Epithelial cell of prostate (primary cell): ENCODE measurements at regions not wholly inside any gene's neighbourhood (a gene's known extent, or its start where the extent isn't known, plus 50 kb on each side); places are given as distances from the start of the nearest gene placed in this dataset.
A peak's percentile ranks its signal among the peaks of the same experiment; 100 is the strongest.

ENCODE experiments used
- DNase-seq: peaks from one replicate; pipeline ENCODE4 v3.0.0-alpha.2; 2011; ENCODE audit warnings: low read depth, low spot score
- H3K27ac ChIP-seq: fragments of 450-650 bp; 2 replicates; pipeline ENCODE4 v1.5.1; 2017; ENCODE audit warnings: mild to moderate bottlenecking

DNA sequence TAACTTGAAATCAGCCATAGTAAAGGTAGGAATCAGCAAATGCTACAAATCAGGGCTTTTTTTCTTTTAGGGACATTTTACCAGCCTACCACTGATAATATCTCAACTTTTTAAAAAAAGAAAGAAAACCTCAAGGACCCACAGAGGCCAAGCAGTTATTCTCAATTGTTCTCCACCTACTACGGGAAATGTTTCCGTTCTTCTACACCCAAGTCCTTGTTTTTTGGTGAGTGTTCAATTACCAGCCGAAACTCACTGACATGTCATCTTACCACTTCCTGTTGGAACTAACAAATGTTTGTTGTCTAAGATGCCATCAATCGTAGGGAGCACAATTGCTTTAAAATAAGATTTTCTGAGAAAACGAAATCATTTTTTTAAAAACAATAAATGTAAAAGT lies 50.2 kb upstream of the CDK1 start:
- DNase-seq = no peak
- peak overlapping the region; percentile 68 for H3K27ac ChIP-seq

DNA sequence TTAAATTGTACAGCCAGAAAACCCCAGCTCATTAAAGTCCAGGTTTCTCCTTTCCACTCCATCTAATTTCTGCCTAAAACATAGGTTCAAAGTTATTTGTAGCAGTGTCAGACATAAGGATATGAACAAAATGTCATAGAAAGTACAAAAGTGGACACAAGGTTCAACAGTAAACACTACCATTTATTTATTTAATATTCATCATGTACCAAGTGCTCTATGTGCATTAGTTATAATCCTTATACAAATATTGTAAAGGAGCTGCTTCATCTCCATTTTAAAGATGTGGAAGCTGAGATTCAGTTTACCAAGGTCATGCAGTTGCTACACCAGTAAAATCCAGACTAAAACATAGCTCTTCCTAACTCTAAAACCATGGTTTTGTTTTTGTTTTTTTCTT lies 52.0 kb upstream of the CDK1 start:
- DNase-seq = no peak
- H3K27ac ChIP-seq = no peak overlapping the region

DNA sequence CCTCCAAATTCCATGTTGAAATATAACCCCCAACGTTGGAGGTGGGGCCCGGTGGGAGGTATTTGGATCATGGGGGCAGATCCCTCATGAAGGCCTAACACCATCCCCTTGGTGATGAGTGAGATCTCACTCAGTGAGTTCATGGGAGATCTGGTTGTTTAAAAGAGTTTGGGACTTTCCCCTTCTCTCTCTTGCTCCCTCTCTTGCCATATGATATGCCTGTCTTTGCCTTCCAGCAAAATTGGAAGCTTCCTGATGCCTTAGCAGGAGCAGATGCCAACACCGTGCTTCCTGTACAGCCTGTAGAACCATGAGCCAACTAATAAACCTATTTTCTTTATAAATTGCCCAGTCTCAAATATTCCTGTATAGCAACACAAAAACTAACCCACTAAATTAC lies 55.7 kb upstream of the CDK1 start:
- H3K27ac ChIP-seq = no peak overlapping the region
- no peak for DNase-seq

DNA sequence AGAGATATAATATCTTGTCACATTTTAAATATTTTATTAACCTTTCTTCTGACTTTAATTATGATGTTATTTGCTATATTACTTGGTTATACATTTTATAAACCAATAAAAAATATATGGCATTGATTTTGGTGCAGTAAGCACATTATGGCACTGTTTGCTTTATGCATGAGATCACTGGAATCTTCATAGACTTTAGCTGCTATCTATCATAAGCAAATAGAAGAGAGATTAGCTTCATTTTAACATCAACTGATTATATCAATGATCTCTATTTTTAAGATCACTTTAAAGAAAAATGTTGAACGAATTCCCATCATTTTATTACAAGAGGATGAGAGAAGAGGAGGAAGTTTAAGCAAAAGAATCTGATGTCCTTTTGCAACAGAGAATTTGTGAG lies 58.6 kb upstream of the CDK1 start:
- H3K27ac ChIP-seq = no peak overlapping the region
- DNase-seq = no peak

DNA sequence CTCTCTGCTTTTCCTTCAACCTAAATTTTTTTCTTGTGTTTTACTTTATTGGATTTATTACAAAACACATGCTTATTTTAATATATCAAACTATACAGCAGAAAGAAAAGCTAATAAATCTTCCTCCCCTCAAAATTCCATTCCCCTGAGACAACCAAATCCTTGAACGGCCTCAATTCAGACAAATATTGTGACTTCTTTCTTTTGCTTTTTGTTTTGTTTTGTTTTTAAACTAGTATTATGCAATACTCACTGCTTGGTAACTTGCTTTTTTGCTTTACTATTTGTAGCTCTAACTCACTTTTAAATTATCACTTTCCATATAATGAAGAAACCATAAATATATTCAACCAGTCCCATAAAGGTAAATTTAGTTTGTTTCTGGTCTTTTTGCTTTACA lies 59.4 kb upstream of the CDK1 start:
- no peak for DNase-seq
- H3K27ac ChIP-seq = no peak overlapping the region

DNA sequence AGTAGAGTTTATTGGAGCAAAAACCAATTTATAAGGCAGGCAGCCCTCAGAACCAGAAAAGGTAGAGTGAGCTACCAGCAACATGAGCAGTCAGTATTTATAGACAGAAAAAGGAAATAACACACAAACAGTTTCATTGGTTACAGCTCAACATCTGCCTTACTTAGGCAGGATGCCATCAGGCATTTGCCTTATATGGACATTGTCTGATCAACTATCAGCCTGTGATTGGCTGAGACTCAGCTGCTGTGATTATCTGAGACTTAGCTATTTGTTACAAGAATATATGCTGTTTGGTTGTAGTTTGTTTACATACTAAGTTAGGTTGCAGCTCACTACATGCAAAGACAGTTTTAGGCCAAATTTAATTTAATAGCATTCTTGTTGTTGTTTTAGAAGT lies 60.4 kb upstream of the CDK1 start:
- no peak overlapping the region for H3K27ac ChIP-seq
- no peak for DNase-seq

DNA sequence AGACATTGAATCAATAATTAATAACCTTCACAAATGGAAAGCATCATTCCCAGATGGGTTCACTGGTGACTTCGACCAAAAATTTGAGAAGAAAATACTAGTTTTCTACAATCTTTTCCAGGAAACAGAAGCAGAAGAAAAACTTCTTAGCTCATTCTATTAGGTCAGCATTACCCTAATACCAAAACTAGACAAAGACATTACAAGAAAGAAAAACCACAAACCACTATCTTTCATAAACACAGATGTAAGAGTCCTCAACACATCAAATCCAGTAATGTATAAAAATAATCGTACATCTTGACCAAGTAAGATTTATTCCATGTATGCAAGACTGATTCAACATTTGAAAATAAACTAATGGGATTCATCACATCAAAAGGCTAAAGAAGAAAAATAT lies 64.0 kb upstream of the CDK1 start:
- H3K27ac ChIP-seq = no peak overlapping the region
- no peak for DNase-seq

DNA sequence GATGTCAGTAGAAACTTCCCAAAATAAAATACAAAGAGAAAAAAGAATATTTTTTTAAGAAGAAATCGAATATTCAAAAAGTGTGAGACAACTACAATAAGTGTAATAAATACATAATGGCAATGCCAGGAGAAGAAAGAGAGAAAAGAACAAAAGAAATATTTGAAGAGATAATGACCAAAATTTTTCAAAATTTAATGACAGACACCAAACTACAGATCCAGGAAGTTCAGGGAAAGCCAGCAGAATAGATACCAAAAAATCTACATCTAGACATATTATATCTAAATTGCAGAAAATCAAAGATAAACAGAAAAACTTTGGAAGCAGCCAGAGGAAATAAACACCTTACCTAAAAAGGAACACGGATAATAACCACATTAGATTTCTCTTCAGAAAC lies 66.8 kb upstream of the CDK1 start:
- no peak for DNase-seq
- H3K27ac ChIP-seq = no peak overlapping the region

DNA sequence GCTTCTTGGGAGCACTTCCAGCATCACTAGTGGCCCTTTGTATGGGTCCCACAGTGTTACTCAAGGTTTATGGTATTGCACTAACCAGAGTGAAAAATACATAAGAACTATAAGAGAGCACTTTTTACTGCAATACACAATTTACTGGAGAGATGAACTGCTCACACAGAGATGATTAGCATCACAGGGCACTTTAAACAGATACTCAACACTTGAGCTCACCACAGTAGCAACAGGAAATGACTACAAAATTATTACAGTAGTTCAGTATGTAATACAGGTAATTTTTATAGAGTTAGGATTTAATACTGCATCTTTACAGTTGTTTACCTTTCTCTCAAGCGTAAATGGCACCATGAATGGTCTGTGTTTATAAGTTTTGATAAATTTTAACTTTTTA lies 68.2 kb upstream of the CDK1 start:
- DNase-seq = no peak
- no peak overlapping the region for H3K27ac ChIP-seq

DNA sequence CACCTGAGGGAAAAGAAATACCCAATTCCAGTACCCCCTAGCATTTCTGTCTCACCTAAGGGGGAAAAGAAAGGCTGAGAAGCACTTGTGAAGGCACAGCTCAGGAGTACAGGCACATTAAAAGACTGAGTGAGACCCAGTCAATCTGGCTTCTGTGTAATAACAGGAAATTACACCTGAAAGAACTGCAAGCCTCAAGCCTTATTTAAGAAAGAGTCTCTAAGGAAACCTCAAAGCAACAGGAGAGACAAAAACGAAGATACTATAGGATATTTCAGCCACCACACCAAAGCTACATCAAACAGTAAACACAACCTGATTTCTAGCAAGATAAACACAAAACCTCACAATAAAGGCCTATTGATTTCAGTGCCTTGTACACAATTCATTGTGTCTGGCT lies 69.6 kb upstream of the CDK1 start:
- no peak for DNase-seq
- H3K27ac ChIP-seq = no peak overlapping the region

DNA sequence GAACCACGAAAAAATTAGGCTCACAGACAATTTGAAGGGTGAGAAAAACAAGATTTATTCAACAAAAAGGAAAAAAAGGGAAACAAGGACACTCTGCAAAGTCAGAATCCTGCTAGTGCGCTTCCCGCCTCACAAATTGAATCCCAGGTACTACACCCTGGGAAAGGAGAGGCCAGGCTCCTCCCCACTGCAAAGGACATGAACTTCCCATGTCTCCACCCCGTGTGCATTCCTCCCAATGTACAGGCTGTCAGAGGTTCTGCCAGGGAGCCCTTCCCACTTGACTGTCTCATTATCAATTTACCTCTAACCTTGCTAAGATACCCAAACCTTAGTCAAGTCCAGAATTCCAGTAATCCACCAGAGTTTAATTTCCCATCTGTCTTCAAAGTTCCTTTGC lies 70.4 kb upstream of the CDK1 start:
- no peak for DNase-seq
- H3K27ac ChIP-seq = no peak overlapping the region

DNA sequence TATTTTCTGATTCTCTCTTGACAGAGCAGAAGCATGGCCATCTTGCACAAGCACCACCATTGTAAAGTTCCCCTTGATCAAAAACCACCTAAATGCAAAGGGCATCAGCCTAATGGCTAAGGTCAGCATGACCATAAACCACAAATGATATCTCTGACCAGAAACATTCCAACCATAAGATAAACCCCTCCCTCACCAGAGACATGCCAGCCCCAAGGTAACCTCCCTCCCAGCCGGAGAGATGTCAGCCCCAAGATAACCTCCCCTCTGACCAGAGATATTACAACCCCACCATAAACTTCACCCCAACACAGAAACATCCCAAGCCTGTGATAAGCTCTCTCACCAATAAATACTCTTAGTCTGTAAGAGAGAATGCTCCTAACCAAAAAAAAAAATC lies 72.1 kb upstream of the CDK1 start:
- DNase-seq = no peak
- no peak overlapping the region for H3K27ac ChIP-seq

DNA sequence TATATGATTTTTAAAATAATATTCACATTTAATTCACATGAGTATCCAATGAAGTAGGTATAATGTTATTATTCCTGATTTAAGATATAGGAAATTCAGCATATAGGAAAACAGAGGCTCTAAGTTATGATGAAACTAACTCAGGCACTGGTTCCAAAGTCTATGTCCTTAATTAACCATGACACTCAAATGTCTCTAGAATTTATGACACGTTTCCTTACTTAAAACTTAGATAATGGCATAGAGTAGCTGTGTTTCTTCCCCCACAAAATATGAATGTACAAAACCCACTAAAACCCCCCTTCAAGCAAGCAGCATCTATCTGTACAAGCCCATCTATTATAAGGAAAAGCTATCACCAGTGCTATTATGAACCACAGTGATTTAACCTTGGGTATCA lies 72.9 kb upstream of the CDK1 start:
- DNase-seq = no peak
- no peak overlapping the region for H3K27ac ChIP-seq

DNA sequence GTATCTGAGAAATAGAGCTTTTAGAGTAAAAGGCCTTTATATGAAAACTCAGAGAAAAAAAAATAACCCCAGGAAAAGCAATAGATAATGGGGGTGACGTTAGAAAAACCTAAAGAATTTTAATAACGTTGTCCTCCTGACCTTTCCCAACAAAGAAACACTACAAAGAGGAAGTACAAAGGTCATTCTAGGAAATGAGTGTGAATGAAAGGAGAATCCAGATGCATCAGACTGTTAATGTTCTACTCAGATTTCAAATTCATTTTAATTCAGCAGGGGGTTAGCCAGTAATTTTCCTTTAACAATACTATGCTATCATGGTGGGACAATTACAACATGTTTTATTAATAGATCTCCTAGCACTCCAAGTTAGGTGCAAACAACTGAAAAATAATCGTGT lies 73.8 kb upstream of the CDK1 start:
- DNase-seq = no peak

DNA sequence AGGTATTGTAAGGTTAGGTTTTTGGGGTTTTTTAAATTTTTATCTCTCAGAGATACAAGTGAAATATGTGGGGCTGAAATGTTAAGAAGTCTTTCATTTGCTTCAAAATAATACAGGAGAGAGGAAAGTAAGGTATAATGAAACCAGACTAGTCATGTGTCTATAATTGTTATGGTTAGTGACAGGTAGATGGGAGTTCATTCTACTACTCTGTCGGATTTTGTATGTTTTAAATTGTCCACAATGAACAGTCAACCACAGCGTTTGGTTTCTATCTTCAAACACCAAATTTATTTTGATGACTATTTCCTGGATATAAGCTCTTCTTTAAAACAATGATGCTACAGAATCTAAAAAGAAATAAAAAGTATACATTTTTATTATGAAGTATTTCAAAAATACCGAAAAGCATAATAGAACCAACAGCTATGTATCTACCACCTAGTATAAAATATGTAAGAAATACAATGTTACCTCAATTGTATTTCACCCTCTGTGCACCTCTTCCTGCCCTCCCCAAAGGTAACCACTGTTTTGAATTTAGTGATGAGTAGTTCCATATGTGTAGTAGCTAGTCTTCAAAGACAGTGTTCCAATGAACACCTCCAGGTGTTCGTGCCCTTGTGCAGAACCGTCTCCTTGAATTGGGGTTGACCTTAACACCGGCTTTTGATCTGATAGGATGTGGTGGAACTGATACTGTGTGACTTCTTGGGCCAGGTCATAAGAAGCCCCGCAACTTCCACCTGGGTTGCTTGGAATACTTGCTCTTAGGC lies 74.8 kb upstream of the CDK1 start:
- DNase-seq = no peak

More for the DNA sequence above, 73.8 kb upstream of the CDK1 start:
- H3K27ac ChIP-seq = no peak overlapping the region

DNA sequence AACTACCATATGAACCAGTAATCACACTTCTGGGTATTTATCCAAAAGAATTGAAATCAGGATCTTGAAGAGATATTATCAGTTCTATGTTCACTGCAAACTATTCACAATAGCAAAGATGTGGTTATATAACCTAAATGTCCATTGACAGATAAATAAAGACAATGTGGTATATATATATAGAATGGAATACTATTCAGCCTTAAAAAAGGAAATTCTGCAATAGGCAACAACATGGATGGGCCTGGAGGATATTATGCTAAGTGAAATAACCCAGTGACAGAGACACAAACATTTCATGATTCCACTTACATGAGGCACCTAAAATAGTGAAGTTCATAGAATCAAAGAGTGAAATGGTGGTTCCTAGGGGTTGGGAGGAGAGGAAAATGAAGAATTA lies 90.6 kb upstream of the CDK1 start:
- no peak for DNase-seq
- no peak overlapping the region for H3K27ac ChIP-seq

More for the DNA sequence above, 74.8 kb upstream of the CDK1 start:
- no peak overlapping the region for H3K27ac ChIP-seq

DNA sequence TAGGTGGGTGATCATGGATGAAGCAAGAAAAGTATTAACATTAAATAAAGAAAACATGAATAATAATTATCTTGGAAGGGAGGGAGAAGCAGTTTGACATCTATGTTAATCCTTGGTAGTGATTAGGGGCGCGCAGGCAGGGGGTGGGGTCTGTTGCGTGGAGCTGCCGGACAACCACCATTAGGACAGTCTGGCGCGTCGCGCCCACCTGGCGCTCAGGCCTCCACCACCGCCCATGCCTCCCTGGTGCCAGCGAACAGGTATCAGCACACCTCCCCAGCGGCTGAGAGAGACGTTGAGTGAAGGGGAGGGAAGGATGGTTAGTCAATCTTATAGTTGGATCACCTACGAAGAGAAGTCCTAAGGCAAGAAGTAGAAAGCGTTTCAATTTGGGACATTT lies 94.2 kb upstream of the CDK1 start:
- DNase-seq = no peak
- no peak overlapping the region for H3K27ac ChIP-seq

DNA sequence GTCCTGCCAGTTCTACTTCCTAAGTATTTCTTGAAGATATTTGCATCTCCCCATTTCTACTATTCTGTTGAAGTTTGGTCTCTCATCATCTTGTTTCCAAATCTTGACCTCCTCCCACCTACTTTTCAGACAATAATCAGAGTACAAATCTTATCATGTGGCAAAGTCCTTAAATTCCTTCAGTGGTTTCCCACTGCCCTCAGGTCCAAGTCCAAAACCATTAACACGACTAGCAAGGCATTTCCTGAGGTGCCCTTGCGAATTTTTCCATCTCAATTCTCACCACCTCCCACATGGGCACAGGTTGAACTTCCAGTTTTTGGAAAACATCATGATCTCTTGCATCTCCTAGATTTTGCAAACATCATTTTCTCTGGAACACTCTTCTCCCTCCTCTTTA lies 97.2 kb upstream of the CDK1 start:
- no peak overlapping the region for H3K27ac ChIP-seq
- DNase-seq = no peak

DNA sequence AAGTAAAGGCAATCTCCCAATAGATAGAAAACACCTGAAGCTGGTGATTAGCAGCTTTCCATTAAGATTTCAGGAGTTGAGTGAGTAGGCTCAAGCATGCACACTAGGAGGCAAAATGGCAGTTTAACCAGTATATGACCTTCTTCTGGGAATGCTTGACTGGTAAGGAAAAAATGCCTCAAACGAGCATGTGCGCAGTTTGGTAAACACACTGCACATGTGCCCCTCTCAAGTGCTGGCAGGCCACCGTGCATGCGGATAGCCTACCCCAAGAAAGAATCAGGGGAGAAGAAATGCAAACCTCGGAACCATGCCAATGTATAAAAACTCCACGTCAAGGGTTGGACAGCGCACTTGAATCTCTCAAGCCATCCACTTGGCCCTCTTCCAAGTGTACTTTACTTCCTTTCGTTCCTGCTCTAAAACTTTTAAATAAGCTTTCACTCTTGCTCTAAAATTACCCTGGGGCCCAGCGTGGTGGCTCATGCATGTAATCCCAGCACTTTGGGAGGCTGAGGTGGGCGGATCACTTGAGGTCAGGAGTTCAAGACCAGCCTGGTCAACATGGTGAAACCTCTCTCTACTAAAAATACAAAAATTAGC lies 98.8 kb upstream of the CDK1 start:
- no peak overlapping the region for H3K27ac ChIP-seq
- no peak for DNase-seq

DNA sequence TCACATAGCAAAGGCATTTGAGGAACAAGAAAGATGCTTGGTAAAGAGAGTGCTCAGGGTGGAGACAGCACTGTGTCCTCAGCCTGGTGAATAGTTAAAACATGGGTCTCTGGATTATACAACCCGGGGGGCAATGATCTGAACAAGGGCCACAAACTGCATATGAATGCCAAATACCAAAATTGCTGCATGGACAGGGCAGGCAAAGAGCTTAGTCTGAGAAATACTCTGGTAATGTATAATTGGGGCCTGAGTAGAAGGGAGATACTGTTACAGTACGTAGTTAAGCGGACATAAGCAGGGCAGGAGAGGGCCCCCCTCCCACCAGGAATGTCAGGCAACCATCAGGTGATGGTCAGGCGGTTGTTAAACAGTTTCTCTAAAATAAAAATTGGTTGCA lies 99.3 kb upstream of the CDK1 start:
- no peak overlapping the region for H3K27ac ChIP-seq
- no peak for DNase-seq

DNA sequence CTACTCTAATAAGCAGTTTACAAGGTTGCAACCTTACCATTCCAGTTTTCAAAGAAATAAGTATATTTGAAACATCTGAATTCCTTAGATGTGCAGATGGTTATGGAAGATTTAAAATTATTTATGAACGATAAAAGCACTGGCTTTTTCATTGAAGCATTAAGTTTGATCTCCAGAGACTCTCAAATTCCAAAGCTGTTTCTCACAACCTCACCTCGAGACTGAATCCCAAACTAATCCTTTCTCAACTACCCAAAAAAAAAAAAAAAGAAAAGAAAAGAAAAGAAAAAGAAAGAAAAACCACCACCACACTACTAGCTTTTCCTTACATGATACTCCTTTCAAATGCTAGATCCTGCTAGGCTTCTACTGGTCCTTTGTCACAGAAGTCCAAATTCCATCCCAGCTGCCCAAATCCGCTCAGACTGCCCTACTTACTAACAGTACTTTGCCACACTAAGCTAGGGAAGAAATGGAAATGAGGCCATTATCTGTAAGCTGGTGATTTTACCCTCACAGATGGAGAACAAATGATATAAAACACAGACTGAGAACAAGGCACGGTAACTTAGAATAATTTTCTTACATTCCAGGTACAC lies 100.6 kb upstream of the CDK1 start:
- DNase-seq = no peak
- no peak overlapping the region for H3K27ac ChIP-seq

DNA sequence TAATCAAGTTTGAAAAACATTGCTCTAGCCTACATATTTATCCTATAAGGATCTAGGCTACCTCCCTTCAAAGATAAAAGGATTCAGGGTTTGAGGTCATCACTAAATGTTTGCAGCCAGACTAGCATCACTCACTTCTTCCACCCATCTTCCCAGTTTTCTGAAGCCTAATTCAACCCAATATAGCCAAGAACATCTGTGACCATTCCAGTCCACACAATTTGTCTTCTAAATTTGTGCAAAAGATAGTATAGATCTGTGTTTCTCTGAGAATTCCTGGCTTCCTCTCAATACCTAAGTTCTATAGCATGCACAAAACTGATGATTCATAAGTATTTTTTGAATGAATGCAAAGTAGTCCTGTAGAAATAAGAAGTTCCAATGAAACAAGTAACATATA lies 103.0 kb upstream of the CDK1 start:
- no peak overlapping the region for H3K27ac ChIP-seq
- no peak for DNase-seq
